Activated T-helper 1 cell treated with anti-CD3 and anti-CD28 coated beads, Interleukin-2, amount 50 U/mL, for 16 hours (primary cell): ENCODE measurements at regions not wholly inside any gene's neighbourhood (a gene's known extent, or its start where the extent isn't known, plus 50 kb on each side); places are given as distances from the start of the nearest gene placed in this dataset.
"Not testable (repeated sequence)": the region's sequence is repeated elsewhere in the genome, so short reads cannot be mapped to it uniquely, and the experiment has no call there.

Experiments used
- DNase-seq, 2 donors: peaks; one replicate each; pipeline ENCODE4 v3.0.0-alpha.2; 2020; ENCODE audit warnings: low read depth in 1 of 2, low spot score in 1 of 2

DNA sequence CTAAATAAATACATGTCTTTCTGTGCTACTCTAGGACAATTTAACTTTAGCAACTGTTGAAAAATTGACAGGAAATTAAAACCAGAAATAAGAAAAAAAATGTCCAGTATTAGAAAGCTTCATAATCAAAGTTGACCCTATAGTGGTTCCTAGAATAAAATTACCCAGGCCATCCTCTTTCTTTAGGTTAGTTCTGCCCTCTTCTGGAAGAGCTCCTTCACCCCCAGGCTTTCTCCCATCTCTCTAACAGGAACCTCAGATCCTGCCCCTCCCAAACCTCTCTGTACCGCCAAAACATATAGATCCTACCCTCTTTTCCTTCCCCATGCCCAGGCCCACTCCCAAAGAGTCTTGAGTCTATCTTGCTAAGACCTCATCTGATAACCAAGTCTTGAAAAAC is 159.4 kb upstream of the CDK1 start:
- no peak for DNase-seq

DNA sequence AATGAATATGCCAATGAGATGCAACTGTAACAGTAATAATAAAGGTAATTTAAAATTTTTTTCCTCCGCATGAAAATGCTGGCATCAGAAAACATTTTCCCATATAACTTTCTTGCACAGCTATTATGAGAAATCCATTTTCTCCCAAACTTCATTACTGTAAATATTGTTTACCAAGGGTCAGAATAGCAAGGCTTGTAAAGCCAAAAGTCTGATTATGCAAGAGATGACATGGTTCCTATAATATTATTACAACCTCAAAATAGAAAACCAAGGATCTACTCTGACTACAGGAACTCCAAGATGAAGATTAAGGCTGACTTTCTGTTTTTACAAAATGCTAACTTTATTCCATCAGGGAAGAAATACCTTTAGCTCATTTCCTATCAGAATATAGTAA is 162.7 kb upstream of the CDK1 start:
- DNase-seq: no peak

DNA sequence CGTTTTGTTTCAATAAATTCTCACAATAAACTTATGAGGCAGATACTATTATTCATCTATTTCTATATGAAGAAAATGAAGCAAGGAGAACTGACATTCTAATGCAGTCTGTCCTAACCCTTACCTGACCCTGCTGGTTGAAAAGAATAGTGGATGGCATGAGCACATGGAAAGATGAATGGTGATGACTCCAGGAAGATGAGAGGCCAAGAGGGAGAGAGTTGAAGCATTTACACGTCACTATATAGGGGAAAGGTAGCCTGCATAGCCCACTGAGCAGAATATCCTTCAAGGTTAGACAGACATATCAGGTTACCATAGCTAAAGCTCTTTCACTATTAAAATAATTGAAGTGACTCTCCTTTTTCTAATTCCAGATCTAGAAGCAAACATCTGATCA is 163.9 kb upstream of the CDK1 start:
- no peak for DNase-seq

- DNase-seq: no peak
These were observed 164.8 kb upstream of the CDK1 start for GRCh38 chr10:60613434-60613833.

DNA sequence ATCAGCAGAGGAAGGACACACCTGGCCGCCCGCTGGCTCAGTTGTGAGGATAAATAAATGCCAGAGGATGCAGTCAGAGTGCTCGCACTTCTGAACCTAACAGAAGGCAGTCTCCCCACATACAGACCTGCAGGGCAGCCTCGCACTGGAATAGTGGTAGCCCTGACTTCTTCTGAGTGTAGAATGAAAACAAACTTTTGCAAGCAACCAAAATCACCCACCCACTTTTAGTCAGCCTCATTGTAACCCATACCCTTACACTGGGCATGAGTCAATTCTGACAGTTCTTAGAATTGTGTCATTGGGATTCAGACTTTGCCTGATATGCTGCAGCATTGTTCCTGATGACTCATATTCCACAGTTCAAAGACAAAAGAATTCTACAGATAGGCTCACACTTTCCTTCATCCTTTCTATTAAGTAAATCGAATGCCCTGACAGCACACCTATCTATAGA is 167.0 kb upstream of the CDK1 start:
- no peak for DNase-seq

GRCh38 chr10:60607372-60607771 is 170.9 kb upstream of the CDK1 start:
- no peak for DNase-seq

DNA sequence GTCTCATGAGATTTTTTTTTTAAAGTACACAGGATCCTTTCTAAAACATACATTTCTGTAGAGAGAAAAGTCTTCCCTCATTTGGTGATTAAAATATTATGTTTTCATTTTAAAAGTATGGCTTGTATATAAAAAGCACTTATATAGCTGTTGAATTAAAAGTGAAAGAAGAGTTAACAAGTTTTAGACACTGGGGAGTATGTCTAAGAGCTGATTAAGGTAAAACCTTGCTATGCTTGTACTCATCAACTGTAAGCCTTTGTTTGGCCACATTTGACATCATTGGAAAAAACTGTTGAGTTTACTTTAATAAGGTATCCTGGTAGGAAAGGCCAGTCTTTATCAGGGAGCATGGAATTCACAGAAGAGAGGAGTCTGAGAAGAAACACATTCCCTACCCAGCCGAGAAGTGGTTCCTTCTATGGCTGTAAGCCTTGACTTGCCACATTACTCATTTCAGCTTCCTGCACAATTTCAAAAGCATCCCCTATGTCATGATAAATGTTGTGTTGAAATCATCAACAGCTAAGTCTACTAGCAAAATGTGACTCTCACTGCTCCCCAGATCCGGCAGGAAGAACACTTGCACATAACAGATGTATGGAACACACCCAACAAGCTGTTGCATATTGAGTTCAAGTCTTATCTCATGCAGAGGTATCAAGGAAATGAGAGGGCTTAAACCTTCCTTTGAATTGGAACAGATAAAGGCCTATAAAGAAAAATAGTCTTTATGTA is 171.8 kb upstream of the CDK1 start:
- no peak for DNase-seq

- DNase-seq: no peak
These were observed 172.8 kb upstream of the CDK1 start for GRCh38 chr10:60605476-60605875.

GRCh38 chr10:60604342-60604741 is 173.9 kb upstream of the CDK1 start:
- no peak for DNase-seq

DNA sequence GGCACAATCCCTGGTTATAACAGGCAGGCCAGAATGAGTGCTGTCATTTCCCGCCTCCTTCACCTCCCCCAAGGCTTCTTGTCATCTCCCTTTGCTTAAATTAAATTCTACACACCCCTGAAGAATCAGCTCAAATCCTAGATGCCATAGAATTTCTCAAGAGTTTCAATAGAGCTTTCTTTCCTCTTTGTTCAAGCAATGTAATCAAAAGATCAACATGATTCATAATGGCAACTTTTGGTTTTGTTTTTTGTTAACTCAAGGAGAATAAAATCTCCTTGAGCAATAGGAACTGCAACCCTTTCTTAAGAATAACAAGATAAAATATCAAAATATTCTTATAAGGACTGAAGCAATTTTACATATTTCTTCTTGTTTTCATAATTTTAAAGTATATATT is 180.8 kb upstream of the CDK1 start:
- no peak for DNase-seq

DNA sequence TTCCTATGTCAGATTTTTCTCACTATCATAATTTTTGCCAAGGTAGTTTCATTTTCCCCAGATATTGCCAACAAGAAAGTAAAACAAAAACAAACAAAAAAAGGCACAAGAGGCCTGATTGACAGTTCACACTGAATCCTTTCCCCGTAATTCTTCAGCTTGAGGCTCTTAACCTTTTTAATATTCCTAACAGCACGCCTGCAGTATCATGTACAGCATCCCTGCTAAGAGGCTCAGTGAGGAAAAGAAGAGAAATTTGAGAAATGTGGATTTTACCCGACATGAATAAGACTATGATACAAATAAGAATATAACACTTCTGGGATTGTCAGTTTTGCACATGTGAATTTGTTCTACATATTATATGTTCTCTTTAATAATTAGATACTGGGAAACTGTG is 182.4 kb upstream of the CDK1 start:
- DNase-seq: no peak

- no peak for DNase-seq
These were observed 183.7 kb upstream of the CDK1 start for GRCh38 chr10:60594476-60595051.

- no peak for DNase-seq
These were observed 187.2 kb upstream of the CDK1 start for GRCh38 chr10:60591119-60591518.

GRCh38 chr10:60589376-60589775 is 188.9 kb upstream of the CDK1 start:
- DNase-seq: no peak

- DNase-seq: not testable (repeated sequence)
These were observed 192.1 kb upstream of the ANK3 start for GRCh38 chr10:60581782-60582181.

- no peak for DNase-seq
These were observed 188.5 kb upstream of the ANK3 start for GRCh38 chr10:60578217-60578616.

DNA sequence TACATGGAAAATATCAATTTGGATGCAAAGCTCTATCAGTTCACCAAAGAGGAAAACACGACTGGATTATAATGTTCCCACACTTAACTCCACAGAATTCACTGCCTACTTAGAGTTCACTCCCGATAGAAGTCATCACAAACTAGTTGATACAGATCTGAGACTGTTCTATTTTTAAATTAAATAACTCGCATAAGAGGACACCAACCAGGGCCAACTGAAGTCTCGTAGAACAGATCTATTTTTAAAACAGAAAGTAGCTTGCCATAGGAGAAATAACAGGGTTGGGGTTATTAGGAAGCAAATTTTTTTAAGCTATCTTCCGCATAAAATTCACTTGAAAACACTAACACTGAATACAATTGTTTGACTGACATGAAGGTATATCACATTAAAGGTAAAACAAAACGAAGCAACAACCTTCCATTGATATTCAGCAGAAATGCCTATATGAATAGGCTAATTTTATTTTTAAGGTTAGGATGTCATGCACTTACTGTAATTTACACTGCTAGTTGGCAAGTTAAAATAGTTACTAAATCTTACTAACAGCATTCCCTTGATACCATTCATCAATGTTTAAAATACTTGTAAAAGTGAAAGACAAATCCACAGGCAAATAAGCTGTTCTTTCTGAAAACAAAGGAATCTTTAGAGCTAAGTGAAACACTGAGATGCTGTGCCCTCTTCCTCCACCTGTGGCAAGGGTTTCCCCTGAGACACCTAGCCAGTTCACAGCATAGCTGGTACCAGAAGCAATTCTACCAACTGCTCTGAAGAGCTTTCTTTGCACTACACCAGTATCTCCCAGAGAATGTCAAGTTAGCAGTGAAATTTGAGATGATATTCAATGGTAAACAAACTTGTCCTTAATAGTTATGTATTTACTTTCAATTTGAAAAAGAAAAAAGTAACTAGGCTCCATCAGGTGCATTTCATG is 186.7 kb upstream of the ANK3 start:
- no peak for DNase-seq

GRCh38 chr10:60575105-60575504 is 185.4 kb upstream of the ANK3 start:
- no peak for DNase-seq

DNA sequence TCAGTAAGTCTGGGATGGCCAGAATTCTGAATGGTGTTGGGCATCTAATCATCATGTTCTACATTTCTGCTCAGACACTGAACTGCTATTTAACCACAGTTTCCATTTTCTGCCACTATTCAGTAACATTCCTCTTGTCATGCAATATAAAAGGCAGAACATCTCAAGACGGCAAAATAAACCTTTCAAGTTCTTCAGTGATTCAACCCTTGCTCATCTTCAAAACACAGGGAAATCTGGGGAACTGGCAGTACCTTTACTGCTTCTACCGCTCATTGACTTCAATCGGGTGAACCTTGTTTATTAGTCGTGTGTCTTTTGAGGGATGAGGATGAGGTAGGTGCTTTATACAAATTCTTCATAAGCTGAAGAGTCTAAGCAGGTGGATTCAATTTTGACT is 184.7 kb upstream of the ANK3 start:
- DNase-seq: no peak

GRCh38 chr10:60573336-60573735 is 183.7 kb upstream of the ANK3 start:
- peak in 1 of 2 donors; percentile 49 for DNase-seq

- peak in 1 of 2 donors; percentile 5 for DNase-seq
These were observed 183.0 kb upstream of the ANK3 start for GRCh38 chr10:60572511-60573194.
